K562 (cell line): ENCODE measurements at regions not wholly inside any gene's neighbourhood (a gene's known extent, or its start where the extent isn't known, plus 50 kb on each side); places are given as distances from the start of the nearest gene placed in this dataset.

Source experiments
- ATAC-seq: fragments of 200-7000 bp; cut with Tn5 transposase; 3 replicates; pipeline ENCODE4 v1.9.1; 2020; ENCODE audit warnings: moderate library complexity
- BruUV-seq: library from RNA; stranded (reverse); fragments of 400-500 nt; replicated peaks from 2 replicates; lab custom pipeline; 2021; lab: Mats Ljungman, UMichigan
- CTCF ChIA-PET: fragments of 300-600 bp; formaldehyde crosslinking; extraction: SDS; loops from one replicate; lab custom pipeline; 2021; ENCODE audit warnings: low intra/inter-chr PET ratio; lab: Yijun Ruan, JAX
- POLR2A ChIA-PET: fragments of 300-600, 350-650 bp; sonication (Branson Sonifier 250); formaldehyde crosslinking; extraction: SDS; loops from one replicate; lab custom pipeline; 2021; ENCODE audit warnings: antibody characterized with exemption, inconsistent platforms; lab: Yijun Ruan, JAX
- DNase-seq, 4 experiments: peaks; one replicate each; pipeline versions ENCODE4 v3.0.0 to v3.0.0-alpha.2; 2011 to 2018; ENCODE audit warnings: low spot score in 3 of 4, mixed read lengths in 3 of 4; ENCODE audit errors: extremely low read depth in 1 of 4
- FAIRE-seq: peaks from 2 replicates; lab custom pipeline; 2011; peaks lifted over from hg19 to GRCh38; lab: Jason Lieb, UNC
- H2AFZ ChIP-seq: 2 replicates; pipeline ENCODE4 v1.6.0; 2011; ENCODE audit warnings: low read depth, low read length, control low read depth, inconsistent platforms
- H3K27ac ChIP-seq: fragments of 200-600 bp; 3 replicates; pipeline ENCODE4 v1.8.0; 2011; ENCODE audit warnings: low read depth, mild to moderate bottlenecking, control low read depth, inconsistent platforms, low read length, moderate library complexity, mixed read lengths; ENCODE audit errors: extremely low read depth
- H3K27me3 ChIP-seq, 2 experiments: fragments of 300-600 bp in 1 of 2; 2 replicates in 1 of 2; 3 replicates in 1 of 2; pipeline versions ENCODE4 v1.6.0 to v1.8.0; 2011; ENCODE audit warnings: inconsistent platforms in 2 of 2, low read length in 2 of 2, mild to moderate bottlenecking in 1 of 2, mixed read lengths in 1 of 2, moderate library complexity in 1 of 2; ENCODE audit not compliant: control insufficient read depth in 2 of 2, insufficient read depth in 2 of 2
- H3K36me3 ChIP-seq: fragments of 300-600 bp; 3 replicates; pipeline ENCODE4 v1.8.0; 2011; ENCODE audit warnings: mild to moderate bottlenecking, low read length, inconsistent platforms; ENCODE audit not compliant: control insufficient read depth, insufficient read depth
- H3K4me1 ChIP-seq, 2 experiments: fragments of 200-600 bp in 1 of 2; replicated peaks in 1 of 2; 2 replicates in 1 of 2; 3 replicates in 1 of 2; pipeline versions ENCODE4 v1.5.1 to v1.8.0; 2011; ENCODE audit warnings: inconsistent platforms in 2 of 2, low read length in 2 of 2, mild to moderate bottlenecking in 1 of 2, mixed read lengths in 1 of 2, moderate library complexity in 1 of 2; ENCODE audit not compliant: control insufficient read depth in 2 of 2, insufficient read depth in 2 of 2
- H3K4me2 ChIP-seq: 2 replicates; pipeline ENCODE4 v1.6.1; 2011; ENCODE audit warnings: low read length, control low read depth, inconsistent platforms, mixed read lengths; ENCODE audit not compliant: insufficient read depth
- H3K4me3 ChIP-seq: fragments of 200-600 bp; sonication (generic), shearing (Covaris generic); 2 replicates; pipeline ENCODE4 v1.5.1; 2016; ENCODE audit warnings: control low read depth, inconsistent platforms
- H3K79me2 ChIP-seq: fragments of 200-600 bp; 3 replicates; pipeline ENCODE4 v1.8.0; 2011; ENCODE audit warnings: low read length, inconsistent platforms; ENCODE audit not compliant: control insufficient read depth, insufficient read depth
- H3K9ac ChIP-seq, 2 experiments: 2 replicates each; pipeline versions ENCODE4 v1.6.0 to v1.6.1; 2011; ENCODE audit warnings: low read depth in 2 of 2, low read length in 2 of 2, control low read depth in 1 of 2, inconsistent platforms in 1 of 2, mild to moderate bottlenecking in 1 of 2, mixed read lengths in 1 of 2; ENCODE audit not compliant: insufficient read depth in 1 of 2
- H3K9me1 ChIP-seq: one replicate; pipeline ENCODE4 v1.6.0; 2011; ENCODE audit warnings: inconsistent platforms, mild to moderate bottlenecking, low read length, moderate library complexity; ENCODE audit not compliant: control insufficient read depth, insufficient read depth
- H3K9me3 ChIP-seq: replicated peaks from 2 replicates; pipeline ENCODE4 v1.5.1; 2011; ENCODE audit warnings: low read depth, low read length, inconsistent platforms; ENCODE audit not compliant: control insufficient read depth, insufficient read depth
- H4K20me1 ChIP-seq: replicated peaks from 2 replicates; pipeline ENCODE4 v1.6.1; 2011; ENCODE audit warnings: low read length, inconsistent platforms, mixed read lengths; ENCODE audit not compliant: control insufficient read depth, insufficient read depth
- CREB3 ChIP-seq: fragments of 450-650 bp; conservative IDR thresholded peaks from 2 replicates; pipeline ENCODE4 v1.6.1; 2016; ENCODE audit warnings: missing genetic modification characterization, low read depth, mild to moderate bottlenecking, missing compliant biosample characterization, moderate library complexity
- E2F4 ChIP-seq: sonication (generic); formaldehyde crosslinking; IDR thresholded peaks from 2 replicates; pipeline ENCODE4 v1.8.0; 2022; ENCODE audit warnings: mild to moderate bottlenecking, low read depth, missing genetic modification reagents
- ELK1 ChIP-seq: sonication (generic); formaldehyde crosslinking; IDR thresholded peaks from 2 replicates; pipeline ENCODE4 v1.8.1; 2022; ENCODE audit warnings: missing genetic modification reagents
- FOXJ3 ChIP-seq: sonication (generic); formaldehyde crosslinking; IDR thresholded peaks from 2 replicates; pipeline ENCODE4 v1.4.0; 2020; ENCODE audit warnings: mild to moderate bottlenecking, missing genetic modification reagents
- MIER1 ChIP-seq: fragments of 450-650 bp; IDR thresholded peaks from 2 replicates; pipeline ENCODE4 v1.6.1; 2016; ENCODE audit warnings: antibody characterized with exemption, mild to moderate bottlenecking, low read depth
- NEUROD1 ChIP-seq: fragments of 150-350 bp; IDR thresholded peaks from 2 replicates; pipeline ENCODE4 v1.6.1; 2014; ENCODE audit warnings: borderline replicate concordance, low read length, low read depth; ENCODE audit not compliant: partially characterized antibody
- PREB ChIP-seq: sonication (generic); formaldehyde crosslinking; IDR thresholded peaks from 2 replicates; pipeline ENCODE4 v1.8.1; 2023; ENCODE audit warnings: mild to moderate bottlenecking, missing genetic modification reagents
- SAFB2 ChIP-seq: fragments of 200-400 bp; formaldehyde crosslinking; IDR thresholded peaks from 2 replicates; pipeline ENCODE4 v1.6.1; 2018; ENCODE audit warnings: borderline replicate concordance, low read length, low read depth, moderate library complexity; ENCODE audit not compliant: severe bottlenecking
- SRSF9 ChIP-seq: fragments of 200-400 bp; formaldehyde crosslinking; IDR thresholded peaks from 2 replicates; pipeline ENCODE4 v1.6.1; 2017; ENCODE audit warnings: low read depth, low read length, borderline replicate concordance
- TBP ChIP-seq: optimal IDR thresholded peaks from 2 replicates; pipeline ENCODE3; 2011; ENCODE audit warnings: low read depth, low read length, improper control_type of control experiment
- XRCC4 ChIP-seq: IDR thresholded peaks from one replicate; pipeline ENCODE4 v1.6.1; 2011; ENCODE audit not compliant: insufficient read depth, insufficient read length; ENCODE audit errors: extremely low read depth
- ZNF311 ChIP-seq: fragments of 250-450 bp; sonication (Bioruptor Pico); IDR thresholded peaks from 2 replicates; pipeline ENCODE4 v1.4.0; 2020; ENCODE audit warnings: mild to moderate bottlenecking, moderate library complexity
- WGBS: fragments of 100-300 bp; shearing (Covaris generic); methylation state at CpG from one replicate; pipeline ENCODE4 v1.1.6; 2016; ENCODE audit warnings: low coverage, mixed read lengths; ENCODE audit not compliant: insufficient coverage; ENCODE audit errors: missing lambda C conversion rate; 5-methylcytosine and 5-hydroxymethylcytosine counted together
- in situ Hi-C: fragments of 300-500 bp; cut with MboI; formaldehyde crosslinking; loops from 4 replicates; pipeline ENCODE4 v1.15.0; 2018; ENCODE audit warnings: inconsistent platforms, mixed read lengths
- intact Hi-C: fragments of 100-400 bp; cut with micrococcal nuclease; formaldehyde crosslinking; loops from 2 replicates; pipeline ENCODE4 v1.14.2; 2022

GRCh38 chr21:16323596-16323995 lies 593.8 kb downstream of the USP25 start:
- DNase-seq = no peak
- TF ChIP-seq SRSF9 = no peak
- no peak for TF ChIP-seq ZNF311 (CRISPR knock-in tag)
- no peak for TF ChIP-seq FOXJ3 (CRISPR knock-in tag)
- Histone ChIP-seq H2AFZ (no peak overlapping the region), H3K4me1 (no peaks in the 10 kb centered on the region), H3K9me3 (no peaks in the 10 kb centered on the region), H3K4me3 (no peak overlapping the region), H3K27ac (no peak overlapping the region), H3K27me3 (no peaks in the 10 kb centered on the region), H4K20me1 (no peaks in the 10 kb centered on the region), H3K36me3 (no peaks in the 10 kb centered on the region), H3K4me2 (no peak overlapping the region), H3K79me2 (no peaks in the 10 kb centered on the region), H3K9ac (no peak overlapping the region), H3K9me1 (no peaks in the 10 kb centered on the region)
- no TSS peak for BruUV-seq
- ChIA-PET POLR2A (no interaction called here), CTCF (no interaction called here)
- no peak for ATAC-seq
- 0% methylated on average over 1 of the region's 1 CpG for WGBS
- in situ Hi-C loops = no loop called here
- intact Hi-C loops = no loop called here
- FAIRE-seq = no peak

GRCh38 chr21:16324630-16325029 lies 594.8 kb downstream of the USP25 start:
- no peaks in the 10 kb centered on the region for H3K79me2 ChIP-seq
- no peaks in the 10 kb centered on the region for H4K20me1 ChIP-seq
- DNase-seq (no peak), FAIRE-seq (no peak), ATAC-seq (no peak)
- in situ Hi-C loops = no loop called here
- H3K27me3 ChIP-seq = no peaks in the 10 kb centered on the region
- H3K9ac ChIP-seq = no peak overlapping the region
- ChIA-PET POLR2A (no interaction called here), CTCF (no interaction called here)
- BruUV-seq = no TSS peak
- H3K4me2 ChIP-seq = no peak overlapping the region
- no peak overlapping the region for H2AFZ ChIP-seq
- no peaks in the 10 kb centered on the region for H3K4me1 ChIP-seq
- intact Hi-C loops = no loop called here
- 0% methylated on average over 1 of the region's 1 CpG for WGBS
- no peak overlapping the region for H3K27ac ChIP-seq
- no peaks in the 10 kb centered on the region for H3K36me3 ChIP-seq
- no peaks in the 10 kb centered on the region for H3K9me1 ChIP-seq
- H3K4me3 ChIP-seq = no peak overlapping the region
- H3K9me3 ChIP-seq = no peaks in the 10 kb centered on the region
- TF ChIP-seq SAFB2 (no peak), ELK1 (CRISPR knock-in tag) (no peak), PREB (CRISPR knock-in tag) (no peak), CREB3 (tag) (no peak), TBP (no peak), MIER1 (no peak), XRCC4 (no peak), NEUROD1 (no peak), E2F4 (no peak)
